ENCODE measurements at regions not wholly inside any gene's neighbourhood (a gene's known extent, or its start where the extent isn't known, plus 50 kb on each side); places are given as distances from the start of the nearest gene placed in this dataset.
"Not testable (repeated sequence)": the region's sequence is repeated elsewhere in the genome, so short reads cannot be mapped to it uniquely, and the experiment has no call there.

- DNase-seq (ENCODE audit: low read depth) = no peak
Observed at GRCh38 chr4:92012899-92013867, 290.6 kb upstream of the GRID2 start.

DNA sequence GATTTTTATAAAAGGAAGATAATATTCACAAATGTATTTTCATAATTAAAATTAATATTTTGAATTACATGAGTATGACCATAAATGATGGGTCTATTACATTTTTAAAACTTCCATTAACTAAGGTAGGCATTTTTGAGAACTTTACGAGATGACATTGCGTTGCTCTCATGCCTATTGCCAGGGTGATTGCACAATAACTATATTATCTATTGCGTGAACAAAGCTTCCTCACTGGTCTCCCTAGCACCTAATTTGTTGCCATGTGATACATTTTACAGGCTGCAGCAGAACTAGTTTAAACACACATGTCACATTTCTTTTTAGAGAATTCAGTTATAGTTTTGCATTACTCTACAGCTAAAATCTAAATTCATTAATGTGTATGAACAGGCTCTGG is 289.7 kb upstream of the GRID2 start:
- DNase-seq (ENCODE audit: low read depth) = no peak

DNA sequence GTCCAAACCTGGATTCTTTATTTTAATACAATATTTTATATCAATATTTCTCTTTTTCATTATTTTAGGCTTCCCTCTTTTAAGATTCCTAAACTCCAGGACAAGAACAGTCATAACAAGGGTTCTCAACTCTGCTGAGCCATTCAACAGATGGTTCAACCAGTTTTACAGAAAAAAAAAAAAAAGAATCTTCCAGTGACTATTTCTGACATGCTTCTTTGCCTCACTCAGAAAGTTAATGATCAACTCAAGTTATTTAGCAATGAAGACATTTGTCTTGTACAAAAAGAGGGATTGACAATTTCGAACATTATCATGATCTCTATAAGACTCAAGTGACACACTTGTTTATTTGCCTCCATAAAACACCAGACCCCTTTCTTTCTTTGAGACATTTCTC is 282.6 kb upstream of the GRID2 start:
- no peak for DNase-seq (ENCODE audit: low read depth)

GRCh38 chr4:92021788-92022187 is 282.0 kb upstream of the GRID2 start:
- no peak for DNase-seq (ENCODE audit: low read depth)

GRCh38 chr4:92028830-92029229 is 274.9 kb upstream of the GRID2 start:
- not testable (repeated sequence) for DNase-seq (ENCODE audit: low read depth)

- DNase-seq (ENCODE audit: low read depth) = no peak
Observed at GRCh38 chr4:92031825-92032224, 271.9 kb upstream of the GRID2 start.

DNA sequence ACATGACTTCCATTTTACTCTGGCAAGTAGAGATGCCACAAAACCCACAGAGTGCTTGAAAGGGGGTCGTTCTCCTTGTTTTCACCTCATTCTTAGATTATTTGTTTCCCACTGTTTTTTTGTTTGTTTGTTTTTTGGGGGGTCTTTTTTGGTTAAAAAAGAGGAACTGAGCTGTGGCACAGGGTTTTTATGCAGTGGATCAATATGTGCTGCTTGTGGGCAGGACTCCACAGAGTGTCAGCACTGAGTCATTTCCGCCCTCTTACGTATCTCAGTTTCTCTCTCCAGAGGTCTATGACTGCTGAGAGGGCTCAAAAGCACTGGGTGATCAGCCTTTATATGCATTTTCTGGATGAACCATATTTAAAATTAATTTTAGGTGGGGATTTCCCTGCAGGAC is 268.1 kb upstream of the GRID2 start:
- no peak for DNase-seq (ENCODE audit: low read depth)

DNA sequence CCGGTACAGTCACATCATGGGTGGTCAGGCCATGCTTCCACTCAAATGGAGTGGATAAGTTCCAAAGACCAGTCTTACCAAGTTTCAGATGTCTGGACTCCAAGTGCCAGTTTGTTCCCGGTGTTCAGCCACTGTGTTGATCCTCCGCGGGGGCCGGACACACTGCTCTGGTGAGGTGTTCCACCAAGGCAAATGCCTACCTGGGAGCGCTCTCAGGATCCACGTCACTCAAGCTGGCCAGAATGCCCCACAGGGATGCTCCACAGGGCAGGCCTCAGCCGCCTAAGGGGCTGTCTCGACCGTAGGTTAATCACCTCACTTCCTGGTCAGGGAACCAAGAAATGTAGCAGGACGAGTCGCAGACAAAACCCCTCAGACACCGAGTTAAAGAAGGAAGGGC is 258.0 kb upstream of the GRID2 start:
- no peak for DNase-seq (ENCODE audit: low read depth)

DNA sequence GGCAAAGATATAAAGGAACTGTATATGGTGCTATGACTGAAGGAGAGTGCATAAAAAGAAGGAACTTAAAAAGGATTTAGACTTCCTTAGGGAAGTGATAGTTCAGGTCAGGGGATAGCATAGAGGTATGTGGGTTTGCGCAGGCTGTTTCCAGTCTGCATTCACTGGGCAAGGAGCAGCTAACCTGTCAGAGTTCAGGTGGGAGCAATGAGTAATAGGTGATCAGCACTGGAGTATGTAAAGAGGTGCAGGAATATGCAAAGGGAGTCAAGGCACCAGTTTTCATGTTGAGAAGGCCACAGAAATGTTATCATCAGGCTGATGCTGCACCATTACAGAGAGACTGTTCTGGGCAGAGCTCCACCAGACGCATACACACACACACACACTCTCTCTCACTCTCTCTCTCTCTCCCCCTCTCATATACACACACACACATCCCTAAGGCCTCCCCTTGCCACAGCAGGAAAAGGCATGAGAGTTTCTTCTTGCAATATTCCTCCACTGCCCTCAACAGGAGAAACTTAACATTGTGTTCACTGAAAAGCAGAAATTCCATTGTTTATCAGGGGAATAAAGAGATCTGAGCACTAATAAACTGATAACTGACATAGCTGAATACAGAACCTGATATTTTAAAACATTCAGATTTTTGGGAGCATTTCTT is 256.4 kb upstream of the GRID2 start:
- DNase-seq (ENCODE audit: low read depth) = peak; percentile 2

- DNase-seq (ENCODE audit: low read depth) = peak; percentile 1
Observed at GRCh38 chr4:92050875-92051274, 252.9 kb upstream of the GRID2 start.

GRCh38 chr4:92059615-92060014 is 244.2 kb upstream of the GRID2 start:
- DNase-seq (ENCODE audit: low read depth) = no peak

DNA sequence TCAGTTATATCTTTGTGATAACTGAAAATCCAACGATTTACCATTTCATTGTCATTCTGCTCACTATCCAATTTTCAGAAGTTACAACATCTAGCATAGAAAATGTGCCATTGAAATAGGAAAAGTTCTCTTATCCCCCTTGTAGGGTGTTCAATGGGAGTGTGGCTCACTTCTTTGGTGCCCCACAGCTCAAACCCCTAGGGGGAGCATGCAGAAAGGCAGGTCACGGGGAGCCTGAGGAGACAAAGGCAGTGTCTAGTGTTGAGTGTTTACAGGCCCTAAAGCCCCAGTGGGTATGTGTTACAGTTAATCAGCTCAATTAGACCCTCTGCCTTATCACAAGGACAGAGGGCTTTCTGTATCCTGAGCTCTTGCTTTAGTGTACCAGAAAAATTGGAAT is 243.4 kb upstream of the GRID2 start:
- no peak for DNase-seq (ENCODE audit: low read depth)

DNA sequence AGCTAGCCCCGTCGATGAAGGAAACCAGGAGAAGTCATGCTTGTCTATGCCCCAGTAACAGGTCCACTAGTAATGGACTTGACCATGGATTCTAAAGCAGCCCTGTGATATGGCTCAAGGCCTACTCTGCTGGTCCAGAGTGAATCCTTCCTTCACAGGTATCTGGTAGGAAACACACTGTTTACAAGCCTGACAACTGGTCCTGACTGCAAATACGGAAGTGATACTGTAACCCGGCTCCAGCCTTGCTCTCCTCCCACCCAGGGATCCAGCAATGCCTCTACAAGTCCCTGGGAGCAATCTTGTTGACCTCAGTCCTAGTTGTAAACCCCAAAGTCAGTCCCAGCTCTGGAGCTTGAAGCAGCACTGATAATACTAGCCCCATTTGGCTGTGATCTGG is 239.2 kb upstream of the GRID2 start:
- no peak for DNase-seq (ENCODE audit: low read depth)

- no peak for DNase-seq (ENCODE audit: low read depth)
Observed at GRCh38 chr4:92066485-92066884, 237.3 kb upstream of the GRID2 start.

DNA sequence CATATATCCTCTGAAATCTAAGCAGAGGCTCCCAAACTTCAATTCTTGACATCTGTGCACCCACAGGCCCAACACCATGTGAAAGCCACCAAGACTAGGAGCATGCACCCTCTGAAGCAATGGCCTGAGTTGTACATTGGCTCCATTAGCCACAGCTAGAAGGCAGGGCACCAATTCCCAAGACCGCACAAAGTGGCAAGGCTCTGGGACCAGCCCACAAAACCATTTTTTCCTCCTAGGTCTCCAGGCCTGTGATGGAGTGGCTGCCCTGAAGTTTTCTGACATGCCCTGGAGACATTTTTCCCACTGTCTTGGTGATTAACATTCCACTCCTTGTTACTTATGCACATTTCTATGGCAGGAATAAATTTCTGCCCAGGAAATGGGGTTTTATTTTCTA is 232.2 kb upstream of the GRID2 start:
- no peak for DNase-seq (ENCODE audit: low read depth)

GRCh38 chr4:92074839-92075238 is 228.9 kb upstream of the GRID2 start:
- no peak for DNase-seq (ENCODE audit: low read depth)

- no peak for DNase-seq (ENCODE audit: low read depth)
Observed at GRCh38 chr4:92090887-92091286, 212.9 kb upstream of the GRID2 start.

DNA sequence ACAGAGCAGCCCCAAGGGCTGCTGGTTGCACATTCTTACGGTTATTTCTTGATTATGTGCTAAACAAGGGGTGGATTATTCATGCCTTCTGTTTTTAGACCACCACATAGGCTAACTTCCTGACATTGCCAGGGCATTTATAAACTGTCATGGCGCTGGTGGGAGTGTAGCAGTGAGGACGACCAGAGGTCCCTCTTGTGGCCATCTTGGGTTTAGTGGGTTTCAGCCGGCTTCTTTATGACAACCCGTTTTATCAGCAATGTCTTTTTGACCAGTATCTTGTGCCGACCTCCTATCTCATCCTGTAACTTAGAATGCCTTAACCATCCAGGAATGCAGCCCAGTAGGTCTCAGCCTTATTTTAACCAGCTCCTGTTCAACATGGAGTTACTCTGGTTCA is 212.4 kb upstream of the GRID2 start:
- no peak for DNase-seq (ENCODE audit: low read depth)

DNA sequence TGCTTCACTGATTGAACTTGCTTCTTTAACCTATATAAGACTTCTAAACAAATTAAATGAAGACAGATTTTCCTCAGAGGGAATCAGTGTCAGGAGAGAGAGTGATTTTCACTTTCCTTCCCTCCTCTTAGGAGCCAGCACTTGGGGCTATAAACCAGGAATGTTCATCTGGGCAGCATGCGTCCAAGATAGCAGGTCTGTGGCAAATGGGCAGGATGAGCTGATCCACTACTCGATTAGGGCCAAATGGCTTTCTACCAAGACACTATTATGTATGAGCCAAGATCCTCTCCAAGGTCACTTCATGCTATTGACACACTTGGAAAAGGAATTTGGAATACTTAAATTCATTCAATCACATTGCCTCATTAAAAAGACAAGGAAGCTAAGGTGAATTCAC is 203.9 kb upstream of the GRID2 start:
- no peak for DNase-seq (ENCODE audit: low read depth)

- DNase-seq (ENCODE audit: low read depth) = no peak
Observed at GRCh38 chr4:92100975-92101374, 202.8 kb upstream of the GRID2 start.

DNA sequence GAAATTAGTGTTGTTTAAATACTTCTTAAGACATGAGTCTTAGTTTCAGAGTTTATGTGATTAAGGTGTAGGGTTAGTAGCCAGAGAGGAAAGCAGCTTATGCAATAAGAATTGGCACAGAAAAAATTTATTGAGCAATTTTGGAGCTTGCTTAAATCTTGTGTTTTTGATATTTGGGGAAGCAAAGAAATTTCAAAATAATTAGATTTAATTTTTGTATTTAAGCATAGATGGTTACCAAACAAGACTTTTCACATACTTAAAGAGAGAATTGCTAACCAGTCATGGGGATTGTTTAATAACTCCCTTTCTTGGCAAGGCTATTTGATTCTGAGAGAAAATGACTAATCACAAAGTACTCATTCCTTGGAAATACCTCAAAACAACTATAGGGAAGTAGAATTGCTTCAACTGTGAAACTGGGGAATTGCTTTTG is 202.0 kb upstream of the GRID2 start:
- DNase-seq (ENCODE audit: low read depth) = peak; percentile 3

GRCh38 chr4:92104506-92104905 is 199.3 kb upstream of the GRID2 start:
- no peak for DNase-seq (ENCODE audit: low read depth)

DNA sequence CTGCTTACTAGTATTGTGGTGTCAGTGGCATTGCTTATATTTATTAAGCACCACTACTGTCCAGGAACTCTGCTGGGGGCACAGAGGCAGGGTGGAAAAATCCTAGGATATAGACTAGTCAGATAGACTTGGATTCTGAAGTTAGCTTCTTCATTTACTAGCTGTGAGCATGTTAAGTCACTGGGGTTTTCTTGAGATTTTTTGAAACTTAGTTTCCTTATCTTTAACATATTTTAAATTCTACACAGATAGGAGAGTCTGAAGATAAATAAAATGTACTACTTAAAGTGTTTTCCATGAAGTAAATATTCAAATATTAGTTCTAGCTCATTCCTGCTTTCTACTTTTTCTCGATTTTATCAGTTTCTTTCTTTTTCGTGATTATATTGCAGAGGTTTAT is 196.9 kb upstream of the GRID2 start:
- DNase-seq (ENCODE audit: low read depth) = no peak

Data from non-pigmented ciliary epithelial cell (primary cell).